ENCODE measurements at regions not wholly inside any gene's neighbourhood (a gene's known extent, or its start where the extent isn't known, plus 50 kb on each side); places are given as distances from the start of the nearest gene placed in this dataset.

DNA sequence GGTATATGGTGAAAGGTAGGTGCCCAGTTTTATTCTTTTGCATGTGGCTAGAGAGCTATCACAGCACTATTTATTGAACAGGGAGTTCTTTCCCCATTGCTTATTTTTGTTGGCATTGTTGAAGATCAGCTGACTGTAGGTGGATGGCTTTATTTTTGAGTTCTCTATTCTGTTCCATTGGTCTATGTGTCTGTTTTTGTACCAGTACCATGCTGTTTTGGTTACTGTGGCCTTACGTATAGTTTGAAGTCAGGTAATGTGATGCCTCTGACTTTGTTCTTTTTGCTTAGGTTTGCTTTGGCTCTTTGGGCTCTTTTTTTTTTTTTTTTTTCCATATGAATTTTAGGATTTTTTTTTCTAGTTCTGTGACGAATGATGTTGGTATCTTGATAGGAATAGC, 139.2 kb upstream of the CTNNB1 start:
- TF ChIP-seq, protein P1, sequence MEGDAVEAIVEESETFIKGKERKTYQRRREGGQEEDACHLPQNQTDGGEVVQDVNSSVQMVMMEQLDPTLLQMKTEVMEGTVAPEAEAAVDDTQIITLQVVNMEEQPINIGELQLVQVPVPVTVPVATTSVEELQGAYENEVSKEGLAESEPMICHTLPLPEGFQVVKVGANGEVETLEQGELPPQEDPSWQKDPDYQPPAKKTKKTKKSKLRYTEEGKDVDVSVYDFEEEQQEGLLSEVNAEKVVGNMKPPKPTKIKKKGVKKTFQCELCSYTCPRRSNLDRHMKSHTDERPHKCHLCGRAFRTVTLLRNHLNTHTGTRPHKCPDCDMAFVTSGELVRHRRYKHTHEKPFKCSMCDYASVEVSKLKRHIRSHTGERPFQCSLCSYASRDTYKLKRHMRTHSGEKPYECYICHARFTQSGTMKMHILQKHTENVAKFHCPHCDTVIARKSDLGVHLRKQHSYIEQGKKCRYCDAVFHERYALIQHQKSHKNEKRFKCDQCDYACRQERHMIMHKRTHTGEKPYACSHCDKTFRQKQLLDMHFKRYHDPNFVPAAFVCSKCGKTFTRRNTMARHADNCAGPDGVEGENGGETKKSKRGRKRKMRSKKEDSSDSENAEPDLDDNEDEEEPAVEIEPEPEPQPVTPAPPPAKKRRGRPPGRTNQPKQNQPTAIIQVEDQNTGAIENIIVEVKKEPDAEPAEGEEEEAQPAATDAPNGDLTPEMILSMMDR (IDR thresholded peaks at IDR 0.05): no peak
- TF ChIP-seq ZFX (IDR thresholded peaks at IDR 0.05; ENCODE audit: borderline replicate concordance): no peak
- H3K27ac ChIP-seq: no peak overlapping the region

DNA sequence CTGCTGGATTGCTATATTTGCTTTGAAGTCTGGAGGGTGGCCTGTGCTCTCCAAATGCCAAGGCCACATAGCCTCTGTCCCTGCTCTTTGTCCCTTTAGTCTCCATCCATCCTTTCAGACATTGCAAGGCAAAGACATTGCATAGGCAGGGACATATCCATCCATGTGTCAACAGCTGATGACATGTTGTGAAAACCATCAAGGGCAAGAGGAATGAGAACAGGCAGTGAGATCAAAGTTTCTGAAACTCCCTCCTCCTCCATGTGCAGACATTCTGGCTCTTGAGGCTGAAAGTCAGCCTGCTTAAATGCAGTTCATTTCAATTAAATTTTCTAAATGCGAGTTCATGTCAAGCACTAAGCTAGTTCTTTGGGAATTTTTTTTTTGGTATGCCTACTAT, 135.2 kb upstream of the CTNNB1 start:
- no peak overlapping the region for H3K27ac ChIP-seq
- TF ChIP-seq, protein P1 (IDR thresholded peaks at IDR 0.05): no peak
- no peak for TF ChIP-seq ZFX (IDR thresholded peaks at IDR 0.05; ENCODE audit: borderline replicate concordance)

DNA sequence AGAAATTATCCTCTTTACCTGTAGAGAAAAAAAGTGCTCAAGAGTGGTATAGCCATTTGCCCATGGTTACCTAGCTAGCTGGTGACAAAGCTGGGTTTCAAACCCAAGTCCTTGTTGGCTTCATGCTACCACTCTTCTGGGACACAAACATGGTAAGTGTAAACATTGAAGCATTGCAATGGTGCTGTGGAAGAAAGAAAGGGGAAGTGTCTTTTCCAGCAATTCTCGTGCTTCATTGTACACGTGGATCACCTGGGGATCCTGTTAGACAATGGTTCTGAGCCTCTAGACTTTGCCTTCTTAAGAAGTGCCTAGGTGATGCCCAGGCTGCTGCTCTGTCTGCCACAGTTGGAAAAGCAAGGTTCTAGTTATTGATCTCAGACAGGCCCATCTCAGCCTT, 134.8 kb upstream of the CTNNB1 start:
- no peak for TF ChIP-seq ZFX (IDR thresholded peaks at IDR 0.05; ENCODE audit: borderline replicate concordance)
- TF ChIP-seq, protein P1 (IDR thresholded peaks at IDR 0.05): no peak
- H3K27ac ChIP-seq: no peak overlapping the region

DNA sequence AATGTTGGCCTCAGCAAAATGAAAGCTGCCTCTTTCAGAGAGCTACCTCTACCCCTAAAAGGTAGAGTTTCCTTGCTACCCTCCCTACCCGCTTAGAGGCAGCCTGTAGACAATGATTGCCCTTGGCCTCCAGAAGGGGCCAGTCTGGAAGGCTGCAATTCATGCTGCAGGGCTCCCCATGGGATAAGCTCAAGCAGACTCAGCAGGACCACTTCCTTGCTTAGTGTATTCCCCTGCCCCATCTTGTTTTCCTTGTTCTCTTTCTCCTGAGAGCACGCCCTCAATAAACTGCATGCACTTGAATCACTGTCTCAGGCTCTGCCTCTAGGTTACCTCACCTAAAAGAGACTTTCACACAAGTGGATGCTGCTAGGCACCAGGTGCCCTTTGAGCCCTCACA, 134.0 kb upstream of the CTNNB1 start:
- TF ChIP-seq ZFX (IDR thresholded peaks at IDR 0.05; ENCODE audit: borderline replicate concordance): no peak
- TF ChIP-seq, protein P1 (IDR thresholded peaks at IDR 0.05): no peak
- no peak overlapping the region for H3K27ac ChIP-seq

DNA sequence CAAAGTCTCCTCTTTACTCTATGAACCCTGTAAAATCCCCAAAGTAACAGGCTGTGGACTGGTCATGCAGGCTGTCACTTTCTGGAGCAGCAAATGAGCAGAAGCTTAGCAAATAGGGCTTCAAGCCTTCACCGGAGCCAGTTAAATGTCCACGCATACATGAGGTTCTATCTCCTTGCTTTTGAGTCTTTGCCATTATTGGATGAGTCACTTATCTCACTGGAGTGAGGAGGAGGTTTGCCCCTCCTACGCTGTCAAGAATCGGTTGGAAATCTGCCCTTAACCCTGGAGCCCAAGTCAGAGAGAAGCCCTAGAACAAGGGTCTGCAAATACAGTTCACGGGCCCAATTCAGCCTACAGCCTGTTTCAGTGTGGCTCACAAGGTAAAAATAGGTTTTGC, 126.1 kb upstream of the CTNNB1 start:
- TF ChIP-seq, protein P1 (IDR thresholded peaks at IDR 0.05): no peak
- no peak for TF ChIP-seq ZFX (IDR thresholded peaks at IDR 0.05; ENCODE audit: borderline replicate concordance)

DNA sequence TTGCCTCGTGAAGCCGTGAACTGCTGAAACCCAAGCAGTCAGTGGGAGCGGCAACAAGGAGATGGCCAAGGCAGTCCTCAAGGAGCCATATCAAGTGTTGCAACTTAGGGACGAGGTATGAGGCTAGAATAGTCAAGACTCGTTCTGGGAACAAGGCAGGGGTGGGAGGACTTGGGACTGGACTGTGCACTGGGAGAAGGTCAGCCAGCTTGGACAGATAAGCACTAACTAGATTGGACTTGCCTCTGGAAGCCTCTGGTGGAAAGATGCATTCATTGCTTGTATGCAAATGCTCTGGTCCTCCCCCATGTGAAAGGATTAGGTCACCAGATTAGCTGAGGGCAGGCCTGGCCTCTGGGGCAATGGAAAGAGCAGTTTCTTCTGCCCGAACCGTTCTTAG, 123.3 kb upstream of the CTNNB1 start:
- no peak overlapping the region for H3K27ac ChIP-seq
- TF ChIP-seq, protein P1 (IDR thresholded peaks at IDR 0.05): no peak
- no peak for TF ChIP-seq ZFX (IDR thresholded peaks at IDR 0.05; ENCODE audit: borderline replicate concordance)

More for the DNA sequence above, 126.1 kb upstream of the CTNNB1 start:
- no peak overlapping the region for H3K27ac ChIP-seq

DNA sequence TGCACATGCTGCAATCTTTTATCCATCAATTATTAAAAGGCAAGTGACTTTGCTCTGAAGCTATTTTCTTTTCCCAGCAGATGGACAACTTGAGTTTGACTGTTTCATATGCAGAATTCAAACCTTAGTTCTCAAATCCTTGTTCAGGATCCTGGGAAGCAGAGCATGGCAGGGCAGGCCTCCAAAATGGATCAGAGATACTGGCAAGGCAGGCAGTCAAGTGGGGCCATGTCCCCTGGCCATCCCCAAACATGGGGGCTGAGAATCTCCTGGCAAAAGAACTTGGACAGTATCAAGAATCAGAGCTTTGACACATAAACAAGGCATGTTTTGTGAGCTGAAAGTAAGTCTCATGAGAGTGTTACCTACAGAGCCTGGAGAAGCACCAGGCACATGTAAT, 122.9 kb upstream of the CTNNB1 start:
- no peak overlapping the region for H3K27ac ChIP-seq
- TF ChIP-seq, protein P1 (IDR thresholded peaks at IDR 0.05): no peak
- no peak for TF ChIP-seq ZFX (IDR thresholded peaks at IDR 0.05; ENCODE audit: borderline replicate concordance)
